GM12891 (cell line): ENCODE measurements at regions not wholly inside any gene's neighbourhood (a gene's known extent, or its start where the extent isn't known, plus 50 kb on each side); places are given as distances from the start of the nearest gene placed in this dataset.

Source experiments
- PAX5 ChIP-seq: IDR thresholded peaks from 2 replicates; pipeline ENCODE4 v1.6.1; 2011; ENCODE audit warnings: low read length, moderate library complexity, mild to moderate bottlenecking; ENCODE audit not compliant: insufficient read depth, severe bottlenecking
- POLR2A ChIP-seq: IDR thresholded peaks from 2 replicates; pipeline ENCODE4 v1.6.1; 2011; ENCODE audit warnings: low read depth, low read length, control low read depth
- POLR2AphosphoS5 ChIP-seq: IDR thresholded peaks from 2 replicates; pipeline ENCODE4 v1.6.1; 2011; ENCODE audit warnings: low read depth, low read length, control low read depth

DNA sequence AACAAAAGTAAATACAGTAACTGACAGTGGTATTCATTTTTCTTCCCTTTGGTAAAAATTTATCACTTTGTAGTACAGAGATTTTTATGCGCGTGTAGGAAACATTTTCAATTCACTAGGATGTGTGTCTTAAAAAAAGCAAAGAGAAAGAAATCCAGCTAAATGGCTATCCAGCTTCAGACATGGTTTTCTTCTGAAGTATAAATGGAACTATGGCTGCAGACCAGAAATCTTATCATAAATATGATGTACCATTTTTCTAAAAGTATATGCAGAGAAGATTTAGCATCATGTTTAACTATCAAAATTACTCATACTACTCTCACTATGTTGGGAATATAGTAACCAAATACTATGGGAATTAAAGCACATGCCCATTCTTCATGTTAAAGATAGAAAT, 328.4 kb upstream of the SMIM30 start:
- TF ChIP-seq PAX5 (no peak), POLR2AphosphoS5 (no peak), POLR2A (no peak)
